ENCODE measurements at regions not wholly inside any gene's neighbourhood (a gene's known extent, or its start where the extent isn't known, plus 50 kb on each side); places are given as distances from the start of the nearest gene placed in this dataset.

GRCh38 chr3:64308931-64309330 is 83.7 kb upstream of the PRICKLE2 start:
- TF ChIP-seq, protein P1, sequence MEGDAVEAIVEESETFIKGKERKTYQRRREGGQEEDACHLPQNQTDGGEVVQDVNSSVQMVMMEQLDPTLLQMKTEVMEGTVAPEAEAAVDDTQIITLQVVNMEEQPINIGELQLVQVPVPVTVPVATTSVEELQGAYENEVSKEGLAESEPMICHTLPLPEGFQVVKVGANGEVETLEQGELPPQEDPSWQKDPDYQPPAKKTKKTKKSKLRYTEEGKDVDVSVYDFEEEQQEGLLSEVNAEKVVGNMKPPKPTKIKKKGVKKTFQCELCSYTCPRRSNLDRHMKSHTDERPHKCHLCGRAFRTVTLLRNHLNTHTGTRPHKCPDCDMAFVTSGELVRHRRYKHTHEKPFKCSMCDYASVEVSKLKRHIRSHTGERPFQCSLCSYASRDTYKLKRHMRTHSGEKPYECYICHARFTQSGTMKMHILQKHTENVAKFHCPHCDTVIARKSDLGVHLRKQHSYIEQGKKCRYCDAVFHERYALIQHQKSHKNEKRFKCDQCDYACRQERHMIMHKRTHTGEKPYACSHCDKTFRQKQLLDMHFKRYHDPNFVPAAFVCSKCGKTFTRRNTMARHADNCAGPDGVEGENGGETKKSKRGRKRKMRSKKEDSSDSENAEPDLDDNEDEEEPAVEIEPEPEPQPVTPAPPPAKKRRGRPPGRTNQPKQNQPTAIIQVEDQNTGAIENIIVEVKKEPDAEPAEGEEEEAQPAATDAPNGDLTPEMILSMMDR (IDR thresholded peaks at IDR 0.05): no peak
- no peak for TF ChIP-seq POLR2A (IDR thresholded peaks at IDR 0.05)
- TF ChIP-seq EP300 (IDR thresholded peaks at IDR 0.05): no peak

Measured in tibial nerve (tissue), 4 donors.